Prostate gland (tissue), 2 donors: ENCODE measurements at regions not wholly inside any gene's neighbourhood (a gene's known extent, or its start where the extent isn't known, plus 50 kb on each side); places are given as distances from the start of the nearest gene placed in this dataset.

Experiments used
- CTCF ChIP-seq, 4 experiments: fragments of 200-600 bp in 2 of 4; fragments of 450-650 bp in 2 of 4; sonication (generic) in 2 of 4; IDR thresholded peaks; 1 replicate in 3 of 4; 2 replicates in 1 of 4; pipeline ENCODE4 v1.5.1; 2016 to 2019; ENCODE audit warnings: antibody characterized with exemption in 4 of 4, mild to moderate bottlenecking in 2 of 4, moderate library complexity in 2 of 4
- POLR2AphosphoS5 ChIP-seq: sonication (generic); formaldehyde crosslinking; IDR thresholded peaks from one replicate; pipeline ENCODE4 v1.6.1; 2017; ENCODE audit warnings: antibody characterized with exemption

GRCh38 chr2:120828066-120828465, 92.4 kb downstream of the GLI2 start:
- TF ChIP-seq CTCF (IDR thresholded peaks at IDR 0.05) = no peak
- no peak for TF ChIP-seq POLR2AphosphoS5
